NCI-H2196 treated with DMSO at 0.1 percent for 48 hours (cell line): ENCODE measurements at regions not wholly inside any gene's neighbourhood (a gene's known extent, or its start where the extent isn't known, plus 50 kb on each side); places are given as distances from the start of the nearest gene placed in this dataset.

Experiments used
- DNase-seq: peaks from one replicate; lab custom pipeline; 2025; ENCODE audit not compliant: unreplicated experiment; lab: John Stamatoyannopoulos, UW

DNA sequence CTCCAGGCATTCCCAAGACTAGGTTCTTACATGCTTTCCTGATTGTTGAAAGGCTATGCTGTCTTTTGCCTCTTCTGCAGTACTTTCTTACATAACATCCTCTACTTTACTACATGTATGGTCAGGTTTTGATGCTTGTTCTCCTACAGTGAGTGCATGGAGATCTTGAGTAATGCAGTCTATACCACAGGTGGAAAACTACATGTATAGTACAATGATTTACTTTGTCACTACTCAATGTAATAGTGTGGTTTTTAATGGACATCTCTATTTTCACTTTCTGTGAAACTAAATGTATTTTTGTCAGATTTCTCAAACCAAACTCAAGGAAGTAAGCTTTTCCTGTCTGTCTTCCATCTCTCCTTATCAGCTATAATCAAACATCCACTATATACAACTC lies 657.0 kb downstream of the TUSC7 start:
- no peak for DNase-seq

DNA sequence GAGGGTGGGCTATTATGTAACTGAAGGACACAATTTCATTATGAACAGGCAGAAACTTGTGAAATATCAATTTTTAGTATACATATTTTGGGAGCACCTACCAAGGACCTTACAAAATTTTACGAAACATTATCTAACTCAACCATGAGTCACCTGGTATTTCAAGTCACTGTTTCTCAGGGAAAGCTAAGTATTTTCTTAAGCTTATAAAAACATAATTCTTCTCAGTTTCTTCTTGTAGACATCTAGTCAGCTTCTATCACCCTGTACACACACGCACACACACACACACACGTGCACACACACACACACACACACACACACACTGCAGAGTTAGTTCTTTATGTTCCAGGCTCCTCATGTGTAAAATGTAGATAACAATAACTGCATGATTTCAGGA lies 658.3 kb downstream of the TUSC7 start:
- no peak for DNase-seq

DNA sequence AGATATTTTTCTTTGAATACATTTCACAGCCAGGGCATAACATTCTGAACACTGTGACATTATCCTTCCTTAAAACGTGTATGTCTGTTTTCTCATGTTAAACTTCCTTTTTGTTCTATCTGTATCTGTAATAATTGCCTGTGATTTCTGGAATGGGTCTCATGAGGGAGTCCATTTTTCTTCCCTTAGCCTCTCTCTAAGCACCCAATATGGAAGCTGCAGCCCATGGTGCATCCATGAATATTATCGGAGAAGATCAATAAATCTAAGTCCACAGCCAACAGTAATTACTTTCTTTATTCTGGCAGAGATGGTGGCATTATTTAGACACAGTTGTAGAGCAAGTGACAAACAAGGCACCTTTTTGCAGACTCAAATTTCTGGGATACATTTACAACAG lies 671.1 kb downstream of the TUSC7 start:
- DNase-seq = no peak

DNA sequence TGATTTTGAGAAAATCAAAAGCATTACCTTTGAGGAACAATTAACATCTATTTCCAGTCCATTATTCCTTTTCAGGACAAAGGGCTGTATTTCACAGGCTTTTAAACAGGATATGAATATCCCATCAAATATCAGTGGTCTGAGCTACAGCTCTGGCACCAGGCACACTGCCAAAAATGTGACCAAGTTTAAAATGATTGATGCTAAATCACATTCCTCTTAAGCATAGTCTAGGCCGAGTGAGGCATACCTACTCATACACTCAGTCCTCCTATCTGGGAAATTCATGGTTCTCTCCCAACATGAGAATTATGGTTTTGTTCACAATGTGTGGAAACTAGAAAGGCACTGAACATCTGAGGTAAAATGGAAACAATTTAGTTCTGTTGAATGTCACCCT lies 683.5 kb downstream of the TUSC7 start:
- no peak for DNase-seq

DNA sequence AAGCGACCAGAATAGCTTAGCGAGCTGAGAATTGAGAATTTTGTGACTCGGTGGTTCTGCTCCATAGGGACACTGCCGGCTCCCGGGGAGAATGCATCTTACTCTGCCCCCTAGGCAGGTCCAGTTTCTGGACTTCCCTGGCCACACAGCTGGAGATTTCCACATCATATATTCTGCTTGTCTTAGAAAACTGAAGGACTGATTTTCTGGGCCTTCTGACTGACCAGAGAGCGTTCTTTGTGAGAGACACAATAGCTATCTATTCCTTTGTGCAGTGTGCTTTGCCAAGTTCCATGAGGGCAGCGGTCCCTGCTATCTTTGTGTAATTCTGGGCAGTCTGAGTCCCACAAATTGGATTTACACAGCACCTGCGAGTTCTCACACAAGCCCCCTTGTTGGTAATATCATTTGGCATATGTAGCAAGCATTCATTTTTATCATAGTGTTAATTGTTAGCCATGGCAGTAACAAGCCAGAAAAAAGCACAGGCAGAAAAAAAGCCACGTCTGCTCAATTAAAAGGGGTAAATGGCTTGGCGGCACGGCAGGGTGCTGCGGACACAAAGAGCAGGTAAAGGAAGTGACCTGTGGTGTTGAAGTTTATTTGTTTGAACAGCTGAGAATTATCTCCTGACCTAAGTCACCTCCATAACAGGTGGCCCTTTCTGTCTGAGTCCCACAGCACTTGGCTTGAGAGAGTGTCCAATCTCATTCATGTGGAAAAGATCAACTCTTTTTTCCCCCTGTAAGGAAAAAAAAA lies 688.7 kb downstream of the TUSC7 start:
- DNase-seq = peak; percentile 93

DNA sequence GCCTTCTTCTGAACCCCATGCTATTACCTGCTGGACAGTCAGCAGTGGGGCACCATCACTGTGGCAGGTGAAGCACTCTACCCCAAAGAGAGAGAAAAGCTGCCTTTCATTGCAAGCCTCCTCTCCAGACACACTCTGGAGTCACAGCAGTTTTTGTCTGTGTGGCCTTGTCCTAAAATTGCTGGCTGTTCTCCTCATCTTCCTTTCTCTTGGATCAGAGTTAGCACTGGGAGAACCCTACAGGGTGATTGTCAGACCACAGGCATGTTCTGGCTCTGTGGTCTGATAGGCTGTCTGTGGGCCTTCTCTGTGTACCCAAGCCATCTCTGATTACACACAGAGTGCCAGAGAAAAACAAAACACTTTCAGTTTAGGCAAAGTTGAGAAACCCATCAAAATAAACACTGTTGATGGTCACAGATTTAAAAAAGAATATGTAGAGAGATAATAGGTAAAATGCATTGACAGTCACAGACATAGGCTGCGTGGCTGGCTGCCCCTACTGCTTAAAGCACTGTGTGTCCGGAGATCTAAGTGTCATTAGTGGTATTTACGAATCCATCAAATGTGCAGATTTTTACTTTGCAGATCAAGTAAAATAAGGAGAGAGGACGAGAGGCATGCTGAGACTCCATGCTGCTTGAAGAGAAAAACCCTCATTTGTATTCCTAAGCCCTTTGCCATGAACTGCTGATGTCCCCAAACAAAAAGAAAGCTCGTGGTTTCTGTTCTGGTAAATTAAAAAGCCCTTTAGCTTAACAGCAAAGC lies 689.9 kb downstream of the TUSC7 start:
- DNase-seq = peak; percentile 89

DNA sequence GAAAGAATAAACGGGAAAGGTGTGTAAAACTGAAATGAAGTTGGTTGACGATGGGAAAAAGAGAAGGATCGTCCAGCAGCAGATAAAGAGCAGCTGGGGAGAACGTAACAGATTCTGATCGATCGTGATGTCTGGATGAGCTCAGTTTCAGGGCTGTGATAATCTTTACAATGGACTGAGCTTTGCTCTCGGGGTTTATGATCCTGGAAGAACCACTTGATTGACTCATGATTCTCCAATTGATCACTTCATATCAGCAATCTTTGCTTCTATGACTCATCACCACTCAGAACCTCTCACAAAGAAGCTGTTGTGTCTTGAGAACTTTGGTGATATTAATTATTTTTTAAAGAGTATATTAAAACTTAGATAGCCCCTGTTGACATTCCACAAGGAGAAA lies 690.7 kb downstream of the TUSC7 start:
- DNase-seq = no peak

DNA sequence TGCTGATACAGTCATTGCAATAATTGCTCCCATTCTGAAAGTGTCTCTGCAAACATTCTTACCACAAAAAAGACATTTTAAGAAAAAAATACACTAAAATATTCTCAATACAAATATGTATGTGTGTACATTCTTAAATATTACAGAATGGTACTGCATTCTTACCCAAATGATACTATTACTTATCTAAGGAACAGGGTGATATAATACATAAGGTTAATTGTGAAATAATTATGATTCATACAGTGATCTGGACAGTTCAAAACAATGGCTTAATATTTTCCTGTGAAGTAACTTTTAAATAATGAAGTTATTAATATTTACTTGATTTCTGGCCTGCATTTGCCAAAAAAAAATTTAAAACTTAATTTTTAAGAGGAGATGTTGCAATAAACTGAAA lies 694.6 kb downstream of the TUSC7 start:
- DNase-seq = no peak

DNA sequence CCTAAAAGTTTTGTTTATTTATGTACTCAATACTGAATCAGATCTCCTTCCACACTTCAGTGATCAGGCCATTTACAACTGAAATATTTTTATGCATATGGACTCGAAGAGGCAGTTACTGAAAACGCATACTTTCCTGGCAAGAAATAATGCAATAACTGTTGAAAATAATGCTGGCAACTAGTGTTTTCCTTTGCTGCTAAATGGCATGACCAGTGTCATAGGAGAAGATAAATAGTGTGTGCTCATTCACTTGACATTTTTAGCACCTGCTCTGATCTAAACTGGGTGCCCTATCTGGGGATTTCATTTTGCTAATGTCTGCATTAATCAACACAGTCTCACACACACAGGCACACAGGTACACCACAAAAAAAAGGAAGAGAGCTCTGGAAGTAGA lies 695.2 kb downstream of the TUSC7 start:
- DNase-seq = peak; percentile 82

DNA sequence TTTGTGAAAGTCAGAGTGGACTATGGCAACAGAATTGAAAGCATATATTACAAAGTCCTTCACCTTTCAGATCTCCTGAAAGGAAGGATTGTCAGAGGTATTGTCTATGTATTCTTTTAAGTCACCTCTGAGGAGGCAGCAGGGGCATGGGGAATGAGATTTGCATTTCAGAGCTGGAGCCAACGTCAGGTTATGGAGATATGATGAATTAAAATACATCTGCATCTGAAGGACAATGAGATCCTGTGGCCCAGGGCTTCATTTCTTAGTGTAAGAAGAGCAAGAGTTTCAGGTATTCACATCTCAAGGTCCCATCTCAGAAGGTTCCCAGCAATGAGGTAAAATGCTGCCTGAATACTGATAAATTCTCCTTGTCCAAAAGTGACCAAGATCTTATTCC lies 695.8 kb downstream of the TUSC7 start:
- no peak for DNase-seq

DNA sequence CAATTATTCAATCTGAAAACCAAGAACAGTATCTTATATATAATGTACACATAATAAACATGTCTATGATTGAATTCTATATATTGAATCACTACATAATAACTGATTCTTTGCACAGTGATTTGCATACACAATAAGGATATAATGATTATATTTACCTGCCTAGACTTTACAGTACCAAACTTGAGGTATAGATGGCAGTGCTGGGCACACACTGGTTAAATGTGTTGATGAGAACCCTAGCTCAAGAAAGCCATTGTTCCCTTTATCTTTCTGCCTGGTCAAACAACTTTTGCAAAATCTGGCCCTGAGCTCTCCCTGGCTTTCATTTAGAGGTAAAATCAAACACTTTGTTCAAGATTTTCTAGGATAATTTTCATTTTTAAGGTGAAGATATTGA lies 697.7 kb downstream of the TUSC7 start:
- DNase-seq = no peak

DNA sequence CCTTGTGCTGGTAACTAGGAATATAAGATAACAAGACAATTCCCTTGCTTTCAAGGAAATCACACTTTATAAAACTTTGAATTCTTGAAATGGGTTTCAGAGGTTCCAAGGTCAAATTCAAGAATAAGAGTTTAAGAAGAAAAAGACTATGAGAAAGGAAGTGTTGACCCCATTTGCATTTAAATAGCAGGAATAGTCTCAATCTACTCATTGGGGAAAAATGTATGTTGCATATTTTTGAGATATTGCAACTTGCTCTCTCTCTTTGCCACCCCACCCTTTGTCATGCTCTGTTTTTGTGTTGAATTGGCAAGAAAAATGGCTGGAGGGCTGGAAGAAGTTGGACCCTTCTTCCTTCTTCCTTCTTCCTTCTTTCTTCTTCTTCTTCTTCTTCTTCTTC lies 699.2 kb downstream of the TUSC7 start:
- DNase-seq = no peak

DNA sequence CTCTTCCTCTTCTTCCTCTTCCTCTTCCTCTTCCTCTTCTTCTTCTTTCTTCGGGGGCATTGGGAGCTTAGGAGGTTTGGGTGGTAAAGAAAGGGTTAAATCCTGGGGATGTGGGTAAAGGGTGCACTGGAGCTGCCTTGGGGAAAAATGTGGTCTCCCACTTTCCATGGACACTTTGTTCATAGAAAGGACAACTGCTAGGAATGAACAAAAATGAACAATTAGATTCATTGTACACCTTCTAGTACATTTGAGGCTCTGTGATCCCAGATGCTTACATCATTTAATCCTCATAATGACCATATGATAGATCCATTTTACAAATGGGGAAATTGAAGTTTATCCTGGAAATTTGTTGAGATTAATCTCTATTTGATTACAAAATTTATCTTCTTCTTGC lies 699.7 kb downstream of the TUSC7 start:
- DNase-seq = no peak

DNA sequence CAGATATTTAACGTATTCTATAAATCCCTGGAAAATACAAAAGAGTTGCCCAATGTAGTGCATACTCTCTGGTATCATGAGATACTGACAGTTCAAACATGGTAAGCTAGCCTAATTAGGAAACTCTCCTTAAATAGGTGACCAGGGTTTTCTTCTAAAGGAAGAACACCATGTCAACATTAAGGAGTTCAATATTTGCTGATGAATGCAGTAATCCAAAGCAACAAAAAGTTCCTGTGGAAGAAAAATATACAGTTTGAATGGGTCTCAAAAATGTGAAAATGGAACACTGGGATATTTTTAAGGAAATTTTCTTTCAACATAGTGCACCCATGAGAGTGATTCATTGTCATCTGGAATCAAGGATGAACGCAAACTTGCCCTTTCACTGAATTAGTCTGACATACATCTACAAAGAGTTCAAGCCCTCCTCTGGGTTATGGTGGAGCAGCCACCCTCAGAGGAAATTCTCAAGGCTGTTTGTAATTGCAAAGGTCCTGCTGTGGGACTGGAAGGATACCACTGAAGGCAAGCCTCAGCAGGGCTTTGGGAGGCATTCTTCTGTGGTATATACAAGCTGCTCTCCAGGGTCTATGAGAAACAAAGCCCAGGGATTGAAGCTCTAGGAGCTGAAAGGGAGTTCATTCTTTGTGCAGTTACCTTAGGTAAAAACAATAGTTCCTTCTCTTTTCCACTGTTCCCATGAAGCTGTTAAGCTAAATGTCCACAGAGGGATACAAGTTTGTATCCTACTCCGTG lies 700.3 kb downstream of the TUSC7 start:
- no peak for DNase-seq

DNA sequence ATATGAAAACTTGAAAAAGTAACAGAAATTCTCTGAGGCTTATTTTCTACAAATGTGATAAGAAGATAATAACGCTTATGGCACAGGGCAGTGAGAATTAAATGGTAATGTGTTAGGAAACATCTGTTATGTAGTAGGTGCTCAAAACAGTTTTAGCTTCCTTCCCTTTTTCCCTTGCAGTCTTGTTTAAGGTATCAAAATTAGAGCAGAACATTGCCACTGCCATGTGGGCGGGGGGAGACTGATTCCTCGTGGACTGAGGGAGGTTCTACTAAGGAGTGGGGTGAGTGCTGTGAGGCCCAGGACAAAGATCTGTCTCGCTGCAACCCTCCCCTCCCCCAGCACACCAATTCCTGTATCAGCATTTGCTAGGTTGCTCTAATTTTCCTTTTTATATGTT lies 702.4 kb downstream of the TUSC7 start:
- no peak for DNase-seq

DNA sequence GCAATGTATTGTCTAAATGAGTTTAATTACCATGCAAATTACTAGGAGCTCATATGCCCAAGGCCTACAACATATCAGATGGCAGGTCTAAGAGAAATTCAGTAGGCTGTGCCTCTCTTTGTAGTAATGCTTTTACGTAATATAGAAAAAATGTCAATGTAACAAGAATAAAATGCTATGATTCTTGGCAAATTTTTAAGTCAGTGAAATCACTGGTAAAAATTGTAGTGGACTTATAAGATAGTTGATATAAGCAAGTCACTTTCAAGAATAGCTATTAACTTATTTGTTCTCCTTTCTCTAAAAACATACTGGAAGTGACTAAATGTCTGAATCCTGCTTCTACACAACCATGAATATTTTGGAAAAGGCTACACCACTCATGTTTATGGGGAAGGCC lies 707.8 kb downstream of the TUSC7 start:
- no peak for DNase-seq

DNA sequence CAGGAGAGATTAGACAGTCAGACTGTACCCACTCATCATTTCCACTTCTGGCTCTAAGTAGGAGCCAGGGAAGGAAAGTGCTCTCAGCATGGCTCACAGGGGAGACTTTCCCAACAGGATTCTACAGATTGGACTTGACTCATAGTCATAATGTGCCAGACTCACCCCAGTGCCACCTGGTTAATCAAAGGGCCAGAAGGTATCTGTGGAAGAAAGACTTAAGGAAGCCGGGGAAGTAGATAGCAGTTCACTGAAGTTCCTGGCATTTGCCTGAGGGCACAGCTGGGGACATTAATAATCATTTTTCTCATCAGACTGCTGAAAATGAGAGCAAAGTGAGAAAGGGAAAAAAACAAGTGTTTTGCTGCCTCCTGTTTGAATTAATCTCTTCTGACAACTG lies 717.5 kb downstream of the TUSC7 start:
- DNase-seq = no peak

DNA sequence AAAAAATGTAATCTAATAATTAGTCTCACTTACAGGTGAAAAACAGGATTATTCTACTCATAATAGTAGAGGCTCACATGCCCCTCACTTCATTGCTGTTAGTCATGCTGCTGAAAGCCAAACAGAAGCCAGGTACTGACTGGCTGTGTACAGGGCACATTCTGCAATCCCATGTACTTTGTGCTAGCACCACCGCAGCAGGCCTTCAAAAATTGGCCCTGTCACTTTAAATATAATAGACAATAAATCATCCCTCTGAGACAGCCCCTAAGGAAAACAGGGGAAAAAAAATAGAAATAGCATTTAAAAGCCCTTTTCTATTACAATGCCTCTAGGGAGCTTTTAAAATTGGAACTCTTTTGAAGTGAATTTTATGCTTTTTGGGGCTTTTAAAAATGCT lies 723.8 kb downstream of the TUSC7 start:
- DNase-seq = no peak

DNA sequence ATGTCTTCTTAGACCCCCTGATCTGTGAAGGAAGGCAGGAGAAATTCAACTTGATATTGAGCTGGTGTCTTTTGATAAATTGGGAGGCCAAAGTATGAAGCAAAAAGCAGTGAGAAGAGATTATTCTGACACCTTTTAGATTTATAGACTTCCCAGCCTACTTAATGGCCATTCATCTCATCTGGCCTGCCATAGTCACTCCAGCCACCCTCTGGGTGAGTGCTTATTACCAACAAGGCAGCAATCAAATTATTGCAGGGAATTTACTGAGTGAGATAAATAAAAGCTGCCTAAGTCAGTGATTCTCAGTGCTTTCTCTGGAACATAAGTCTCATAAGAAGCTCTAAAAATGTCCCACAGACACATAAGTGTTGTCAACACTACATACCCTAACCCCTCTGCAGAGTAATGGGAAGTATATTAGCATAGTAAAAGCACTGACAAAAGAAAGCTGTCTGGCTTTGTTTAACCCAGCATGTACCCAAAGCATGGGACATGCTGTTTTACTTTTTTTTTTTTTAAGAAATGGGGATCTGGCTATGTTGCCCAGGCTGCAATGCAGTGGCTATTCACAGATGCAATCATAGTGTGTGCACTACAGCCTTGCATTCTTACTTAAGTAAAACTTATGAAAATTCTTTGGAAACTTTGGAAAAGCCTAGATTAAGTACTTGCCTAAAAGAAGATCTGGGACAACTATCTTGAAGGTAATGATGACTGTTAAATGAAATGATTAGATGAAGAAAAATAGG lies 725.3 kb downstream of the TUSC7 start:
- no peak for DNase-seq

DNA sequence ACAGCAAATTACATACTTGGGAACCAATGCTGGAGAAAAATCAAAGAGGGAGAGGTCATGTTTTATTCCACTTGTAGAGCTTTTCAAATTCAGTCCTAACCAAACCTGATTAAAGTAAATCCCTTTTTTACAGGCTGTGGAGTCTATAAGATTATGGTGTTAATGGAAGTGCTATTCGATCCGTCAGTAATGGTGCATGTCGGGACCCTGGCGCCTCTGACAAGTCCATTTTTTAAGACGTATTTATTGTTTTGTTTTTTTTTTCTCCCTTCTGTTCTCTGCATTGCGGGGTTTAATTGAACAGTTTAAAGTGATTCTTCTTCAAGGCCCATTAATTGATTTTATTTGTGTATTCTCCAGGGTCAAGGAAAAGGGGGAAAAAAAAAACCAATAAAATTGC lies 725.9 kb downstream of the TUSC7 start:
- no peak for DNase-seq

DNA sequence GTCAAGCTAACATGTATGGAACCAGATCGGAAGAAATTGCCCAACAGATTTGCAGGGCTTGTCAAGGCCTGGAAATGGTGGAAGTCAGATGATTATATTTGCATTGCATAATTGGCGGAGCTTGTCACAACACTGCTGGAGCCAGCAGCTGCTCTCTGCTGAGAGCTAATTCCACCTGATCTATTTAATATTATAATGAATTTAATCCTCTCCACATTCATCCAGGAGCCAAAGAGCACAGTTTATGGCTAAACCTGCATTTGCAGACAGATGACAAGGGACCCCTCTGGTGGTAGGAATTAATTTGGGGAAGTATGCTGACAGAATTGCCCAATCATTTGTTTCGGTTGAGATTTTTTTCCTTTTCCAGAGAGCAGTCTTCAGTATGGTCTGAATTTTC lies 730.2 kb downstream of the TUSC7 start:
- peak; percentile 89 for DNase-seq
